HG03095 (cell line): ENCODE measurements at regions not wholly inside any gene's neighbourhood (a gene's known extent, or its start where the extent isn't known, plus 50 kb on each side); places are given as distances from the start of the nearest gene placed in this dataset.

Source experiments
- ATAC-seq: cut with Tn5 transposase; IDR thresholded peaks from one replicate; pipeline ENCODE4 v1.9.1; 2021; ENCODE audit warnings: moderate library complexity; ENCODE audit not compliant: unreplicated experiment

- no peak for ATAC-seq
These were observed 57.7 kb upstream of the MAST4 start for GRCh38 chr5:66538531-66538930.

- ATAC-seq: no peak
These were observed 56.1 kb upstream of the MAST4 start for GRCh38 chr5:66540078-66540477.

GRCh38 chr5:66542711-66543110, 53.5 kb upstream of the MAST4 start:
- no peak for ATAC-seq
